ENCODE measurements at regions not wholly inside any gene's neighbourhood (a gene's known extent, or its start where the extent isn't known, plus 50 kb on each side); places are given as distances from the start of the nearest gene placed in this dataset.

- TF ChIP-seq CTCF (IDR thresholded peaks at IDR 0.05; ENCODE audit: low read depth, low read length): no peak
Observed at GRCh38 chr3:194772241-194773000, 86.7 kb downstream of the FAM43A start.

GRCh38 chr3:194773216-194773615 is 87.5 kb downstream of the FAM43A start:
- TF ChIP-seq CTCF (IDR thresholded peaks at IDR 0.05; ENCODE audit: low read depth, low read length): no peak
- no peak for DNase-seq (ENCODE audit: extremely low read depth, low read depth)

More at GRCh38 chr3:194772241-194773000, 86.7 kb downstream of the FAM43A start:
- DNase-seq (ENCODE audit: extremely low read depth, low read depth): no peak

- TF ChIP-seq CTCF (IDR thresholded peaks at IDR 0.05; ENCODE audit: low read depth, low read length): no peak
- DNase-seq (ENCODE audit: extremely low read depth, low read depth): peak; percentile 37
Observed at GRCh38 chr3:194773771-194774455, 88.2 kb downstream of the FAM43A start.

- no peak for TF ChIP-seq CTCF (IDR thresholded peaks at IDR 0.05; ENCODE audit: low read depth, low read length)
Observed at GRCh38 chr3:194775266-194775665, 89.6 kb downstream of the FAM43A start.

GRCh38 chr3:194775731-194776130 is 90.0 kb downstream of the FAM43A start:
- no peak for DNase-seq (ENCODE audit: extremely low read depth, low read depth)

More at GRCh38 chr3:194775266-194775665, 89.6 kb downstream of the FAM43A start:
- no peak for DNase-seq (ENCODE audit: extremely low read depth, low read depth)

GRCh38 chr3:194777729-194778128 is 92.0 kb downstream of the FAM43A start:
- no peak for DNase-seq (ENCODE audit: extremely low read depth, low read depth)
- no peak for TF ChIP-seq CTCF (IDR thresholded peaks at IDR 0.05; ENCODE audit: low read depth, low read length)

More at GRCh38 chr3:194775731-194776130, 90.0 kb downstream of the FAM43A start:
- no peak for TF ChIP-seq CTCF (IDR thresholded peaks at IDR 0.05; ENCODE audit: low read depth, low read length)

GRCh38 chr3:194779729-194780224 is 94.1 kb downstream of the FAM43A start:
- no peak for TF ChIP-seq CTCF (IDR thresholded peaks at IDR 0.05; ENCODE audit: low read depth, low read length)
- DNase-seq (ENCODE audit: extremely low read depth, low read depth): no peak

All from AG09319 (cell line).